ENCODE measurements at regions not wholly inside any gene's neighbourhood (a gene's known extent, or its start where the extent isn't known, plus 50 kb on each side); places are given as distances from the start of the nearest gene placed in this dataset.

DNA sequence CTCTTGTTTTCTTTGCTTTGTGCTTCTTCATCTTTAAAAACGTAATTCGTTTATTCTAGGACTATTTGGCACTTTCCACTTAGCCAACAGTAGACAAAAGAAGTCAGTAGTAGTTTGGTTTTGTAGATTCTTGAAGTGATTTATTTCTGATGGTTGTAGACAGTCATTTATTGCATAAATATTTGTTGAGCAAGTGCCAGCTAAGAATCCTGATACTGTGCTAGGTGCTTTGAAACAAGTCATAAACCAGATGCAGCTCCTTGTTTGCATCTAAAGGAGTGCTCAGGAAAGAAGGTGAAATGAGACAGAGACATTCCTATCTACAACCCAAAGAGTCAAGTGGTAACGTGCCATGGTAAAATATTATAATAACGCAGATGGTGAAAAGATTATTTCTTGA lies 469.1 kb downstream of the GJA1 start:
- no peaks in the 10 kb centered on the region for H3K9me3 ChIP-seq (ENCODE audit: control insufficient read depth in 4 of 4, low read length in 3 of 4)
- H3K4me1 ChIP-seq (ENCODE audit: control insufficient read depth in 4 of 4, insufficient read depth in 4 of 4, low read length in 3 of 4): no peaks in the 10 kb centered on the region
- H3K27me3 ChIP-seq (ENCODE audit: control insufficient read depth in 4 of 4, insufficient read depth in 4 of 4, low read length in 3 of 4): no peaks in the 10 kb centered on the region
- 55% methylated on average over 4 of the region's 4 CpGs for WGBS
- no peak for DNase-seq (ENCODE audit: low spot score)
- no peak for TF ChIP-seq RAD21 (IDR thresholded peaks at IDR 0.05)
- no peak overlapping the region for H3K9ac ChIP-seq (ENCODE audit: low read depth in 1 of 2, low read length in 2 of 2)
- H3K27ac ChIP-seq (ENCODE audit: low read depth in 1 of 2, low read length in 2 of 2): no peak overlapping the region
- no peaks in the 10 kb centered on the region for H3K36me3 ChIP-seq (ENCODE audit: control insufficient read depth in 4 of 4, insufficient read depth in 3 of 4, low read depth in 1 of 4, low read length in 3 of 4)
- H3K4me3 ChIP-seq (ENCODE audit: low read depth in 1 of 3, low read length in 3 of 3): no peak overlapping the region

DNA sequence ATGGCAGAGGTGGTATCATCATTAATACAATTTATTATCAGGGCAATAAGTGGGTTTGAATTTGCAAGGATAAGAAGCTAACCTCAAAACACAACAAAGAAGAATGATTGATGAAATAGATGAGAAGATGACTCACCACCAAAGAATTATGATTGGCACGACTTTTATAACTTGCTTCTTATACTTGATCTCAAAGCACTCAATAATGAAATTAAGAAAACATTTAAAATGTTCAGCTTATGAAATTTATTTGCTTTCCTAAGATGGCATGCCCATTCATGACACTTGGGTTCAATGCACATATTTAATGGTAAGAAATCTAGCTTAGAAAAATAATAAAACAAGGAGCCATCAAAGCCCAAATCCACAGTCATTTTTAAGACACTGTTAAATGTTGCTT lies 477.5 kb downstream of the GJA1 start:
- no peak overlapping the region for H3K9ac ChIP-seq (ENCODE audit: low read depth in 1 of 2, low read length in 2 of 2)
- no peak overlapping the region for H3K27ac ChIP-seq (ENCODE audit: low read depth in 1 of 2, low read length in 2 of 2)
- no peak for DNase-seq (ENCODE audit: low spot score)
- WGBS: 70% methylated on average over 1 of the region's 1 CpG
- no peaks in the 10 kb centered on the region for H3K36me3 ChIP-seq (ENCODE audit: control insufficient read depth in 4 of 4, insufficient read depth in 3 of 4, low read depth in 1 of 4, low read length in 3 of 4)
- H3K4me3 ChIP-seq (ENCODE audit: low read depth in 1 of 3, low read length in 3 of 3): no peak overlapping the region
- no peaks in the 10 kb centered on the region for H3K27me3 ChIP-seq (ENCODE audit: control insufficient read depth in 4 of 4, insufficient read depth in 4 of 4, low read length in 3 of 4)
- no peaks in the 10 kb centered on the region for H3K9me3 ChIP-seq (ENCODE audit: control insufficient read depth in 4 of 4, low read length in 3 of 4)
- H3K4me1 ChIP-seq (ENCODE audit: control insufficient read depth in 4 of 4, insufficient read depth in 4 of 4, low read length in 3 of 4): no peaks in the 10 kb centered on the region
- TF ChIP-seq TAF1 (conservative IDR thresholded peaks at IDR 0.05) (no peak), HNF4A (conservative IDR thresholded peaks at IDR 0.05) (no peak), RXRA (IDR thresholded peaks at IDR 0.05) (no peak), FOXA2 (IDR thresholded peaks at IDR 0.05) (no peak), GABPA (IDR thresholded peaks at IDR 0.05 in 1 of 2, conservative IDR thresholded peaks at IDR 0.05 in 1 of 2) (no peak), RAD21 (IDR thresholded peaks at IDR 0.05) (no peak), NR2F2 (IDR thresholded peaks at IDR 0.05) (no peak)
- TF ChIP-seq, protein P1, sequence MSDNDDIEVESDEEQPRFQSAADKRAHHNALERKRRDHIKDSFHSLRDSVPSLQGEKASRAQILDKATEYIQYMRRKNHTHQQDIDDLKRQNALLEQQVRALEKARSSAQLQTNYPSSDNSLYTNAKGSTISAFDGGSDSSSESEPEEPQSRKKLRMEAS (IDR thresholded peaks at IDR 0.05): no peak
- TF ChIP-seq, protein P2, sequence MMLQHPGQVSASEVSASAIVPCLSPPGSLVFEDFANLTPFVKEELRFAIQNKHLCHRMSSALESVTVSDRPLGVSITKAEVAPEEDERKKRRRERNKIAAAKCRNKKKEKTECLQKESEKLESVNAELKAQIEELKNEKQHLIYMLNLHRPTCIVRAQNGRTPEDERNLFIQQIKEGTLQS (IDR thresholded peaks at IDR 0.05): no peak

DNA sequence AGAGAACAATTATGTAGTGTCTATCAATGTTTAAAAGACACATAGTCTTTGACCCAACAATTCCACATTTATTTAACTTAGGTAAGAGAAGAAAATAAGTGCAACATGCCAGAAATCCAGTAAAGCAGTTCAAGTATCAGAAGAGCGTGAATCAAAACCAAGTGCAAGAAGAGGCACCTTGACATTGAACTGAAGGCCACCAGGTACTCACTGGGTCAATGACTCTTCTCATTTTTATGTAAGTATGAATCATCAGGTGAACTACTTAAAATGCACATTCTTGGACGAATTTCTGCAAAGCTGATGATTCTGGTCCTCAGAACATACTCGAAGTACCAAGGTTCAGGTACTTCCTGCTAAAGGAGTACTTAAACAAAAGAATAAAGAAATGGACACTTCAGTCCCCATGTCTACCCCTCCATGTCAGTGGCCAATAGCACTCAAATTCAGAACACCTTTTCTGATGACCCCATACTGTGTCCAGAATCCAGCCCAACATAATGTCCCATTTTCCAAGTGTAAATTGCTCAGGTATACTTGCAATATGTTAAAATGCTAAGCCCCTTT lies 481.9 kb downstream of the GJA1 start:
- H3K27me3 ChIP-seq (ENCODE audit: control insufficient read depth in 4 of 4, insufficient read depth in 4 of 4, low read length in 3 of 4): peaks cover 0 to 6% (median 0%) of the 10 kb centered on the region in 4 donors
- TF ChIP-seq, protein P3, sequence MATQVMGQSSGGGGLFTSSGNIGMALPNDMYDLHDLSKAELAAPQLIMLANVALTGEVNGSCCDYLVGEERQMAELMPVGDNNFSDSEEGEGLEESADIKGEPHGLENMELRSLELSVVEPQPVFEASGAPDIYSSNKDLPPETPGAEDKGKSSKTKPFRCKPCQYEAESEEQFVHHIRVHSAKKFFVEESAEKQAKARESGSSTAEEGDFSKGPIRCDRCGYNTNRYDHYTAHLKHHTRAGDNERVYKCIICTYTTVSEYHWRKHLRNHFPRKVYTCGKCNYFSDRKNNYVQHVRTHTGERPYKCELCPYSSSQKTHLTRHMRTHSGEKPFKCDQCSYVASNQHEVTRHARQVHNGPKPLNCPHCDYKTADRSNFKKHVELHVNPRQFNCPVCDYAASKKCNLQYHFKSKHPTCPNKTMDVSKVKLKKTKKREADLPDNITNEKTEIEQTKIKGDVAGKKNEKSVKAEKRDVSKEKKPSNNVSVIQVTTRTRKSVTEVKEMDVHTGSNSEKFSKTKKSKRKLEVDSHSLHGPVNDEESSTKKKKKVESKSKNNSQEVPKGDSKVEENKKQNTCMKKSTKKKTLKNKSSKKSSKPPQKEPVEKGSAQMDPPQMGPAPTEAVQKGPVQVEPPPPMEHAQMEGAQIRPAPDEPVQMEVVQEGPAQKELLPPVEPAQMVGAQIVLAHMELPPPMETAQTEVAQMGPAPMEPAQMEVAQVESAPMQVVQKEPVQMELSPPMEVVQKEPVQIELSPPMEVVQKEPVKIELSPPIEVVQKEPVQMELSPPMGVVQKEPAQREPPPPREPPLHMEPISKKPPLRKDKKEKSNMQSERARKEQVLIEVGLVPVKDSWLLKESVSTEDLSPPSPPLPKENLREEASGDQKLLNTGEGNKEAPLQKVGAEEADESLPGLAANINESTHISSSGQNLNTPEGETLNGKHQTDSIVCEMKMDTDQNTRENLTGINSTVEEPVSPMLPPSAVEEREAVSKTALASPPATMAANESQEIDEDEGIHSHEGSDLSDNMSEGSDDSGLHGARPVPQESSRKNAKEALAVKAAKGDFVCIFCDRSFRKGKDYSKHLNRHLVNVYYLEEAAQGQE (IDR thresholded peaks at IDR 0.05): no peak
- TF ChIP-seq RAD21 (IDR thresholded peaks at IDR 0.05): no peak
- no peak for TF ChIP-seq FOXA1 (IDR thresholded peaks at IDR 0.05)
- TF ChIP-seq, protein P4, sequence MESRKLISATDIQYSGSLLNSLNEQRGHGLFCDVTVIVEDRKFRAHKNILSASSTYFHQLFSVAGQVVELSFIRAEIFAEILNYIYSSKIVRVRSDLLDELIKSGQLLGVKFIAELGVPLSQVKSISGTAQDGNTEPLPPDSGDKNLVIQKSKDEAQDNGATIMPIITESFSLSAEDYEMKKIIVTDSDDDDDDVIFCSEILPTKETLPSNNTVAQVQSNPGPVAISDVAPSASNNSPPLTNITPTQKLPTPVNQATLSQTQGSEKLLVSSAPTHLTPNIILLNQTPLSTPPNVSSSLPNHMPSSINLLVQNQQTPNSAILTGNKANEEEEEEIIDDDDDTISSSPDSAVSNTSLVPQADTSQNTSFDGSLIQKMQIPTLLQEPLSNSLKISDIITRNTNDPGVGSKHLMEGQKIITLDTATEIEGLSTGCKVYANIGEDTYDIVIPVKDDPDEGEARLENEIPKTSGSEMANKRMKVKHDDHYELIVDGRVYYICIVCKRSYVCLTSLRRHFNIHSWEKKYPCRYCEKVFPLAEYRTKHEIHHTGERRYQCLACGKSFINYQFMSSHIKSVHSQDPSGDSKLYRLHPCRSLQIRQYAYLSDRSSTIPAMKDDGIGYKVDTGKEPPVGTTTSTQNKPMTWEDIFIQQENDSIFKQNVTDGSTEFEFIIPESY (IDR thresholded peaks at IDR 0.05): no peak
- TF ChIP-seq, protein P5, sequence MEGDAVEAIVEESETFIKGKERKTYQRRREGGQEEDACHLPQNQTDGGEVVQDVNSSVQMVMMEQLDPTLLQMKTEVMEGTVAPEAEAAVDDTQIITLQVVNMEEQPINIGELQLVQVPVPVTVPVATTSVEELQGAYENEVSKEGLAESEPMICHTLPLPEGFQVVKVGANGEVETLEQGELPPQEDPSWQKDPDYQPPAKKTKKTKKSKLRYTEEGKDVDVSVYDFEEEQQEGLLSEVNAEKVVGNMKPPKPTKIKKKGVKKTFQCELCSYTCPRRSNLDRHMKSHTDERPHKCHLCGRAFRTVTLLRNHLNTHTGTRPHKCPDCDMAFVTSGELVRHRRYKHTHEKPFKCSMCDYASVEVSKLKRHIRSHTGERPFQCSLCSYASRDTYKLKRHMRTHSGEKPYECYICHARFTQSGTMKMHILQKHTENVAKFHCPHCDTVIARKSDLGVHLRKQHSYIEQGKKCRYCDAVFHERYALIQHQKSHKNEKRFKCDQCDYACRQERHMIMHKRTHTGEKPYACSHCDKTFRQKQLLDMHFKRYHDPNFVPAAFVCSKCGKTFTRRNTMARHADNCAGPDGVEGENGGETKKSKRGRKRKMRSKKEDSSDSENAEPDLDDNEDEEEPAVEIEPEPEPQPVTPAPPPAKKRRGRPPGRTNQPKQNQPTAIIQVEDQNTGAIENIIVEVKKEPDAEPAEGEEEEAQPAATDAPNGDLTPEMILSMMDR (IDR thresholded peaks at IDR 0.05; ENCODE audit: low read depth, low read length, missing input control): no peak
- TF ChIP-seq HNF4A (conservative IDR thresholded peaks at IDR 0.05): no peak
- TF ChIP-seq, protein P2 (IDR thresholded peaks at IDR 0.05): no peak
- TF ChIP-seq HNF4G (IDR thresholded peaks at IDR 0.05): no peak
- no peak for TF ChIP-seq GABPA (IDR thresholded peaks at IDR 0.05 in 1 of 2, conservative IDR thresholded peaks at IDR 0.05 in 1 of 2)
- no peak for TF ChIP-seq YY1 (IDR thresholded peaks at IDR 0.05)
- TF ChIP-seq, protein P1 (IDR thresholded peaks at IDR 0.05): no peak
- no peak for TF ChIP-seq RXRA (IDR thresholded peaks at IDR 0.05)
- TF ChIP-seq TAF1 (conservative IDR thresholded peaks at IDR 0.05): no peak
- no peak for TF ChIP-seq SP1 (IDR thresholded peaks at IDR 0.05)
- TF ChIP-seq NR2F2 (IDR thresholded peaks at IDR 0.05): no peak
- no peak for TF ChIP-seq FOXA2 (IDR thresholded peaks at IDR 0.05)
- TF ChIP-seq JUND (IDR thresholded peaks at IDR 0.05): no peak
- no peak for TF ChIP-seq EGR1 (IDR thresholded peaks at IDR 0.05; ENCODE audit: low read depth in 2 of 2)
- 64% methylated on average over 3 of the region's 3 CpGs for WGBS
- no peaks in the 10 kb centered on the region for H3K9me3 ChIP-seq (ENCODE audit: control insufficient read depth in 4 of 4, low read length in 3 of 4)
- H3K27ac ChIP-seq (ENCODE audit: low read depth in 1 of 2, low read length in 2 of 2): no peak overlapping the region
- no peaks in the 10 kb centered on the region for H3K36me3 ChIP-seq (ENCODE audit: control insufficient read depth in 4 of 4, insufficient read depth in 3 of 4, low read depth in 1 of 4, low read length in 3 of 4)
- no peaks in the 10 kb centered on the region for H3K4me1 ChIP-seq (ENCODE audit: control insufficient read depth in 4 of 4, insufficient read depth in 4 of 4, low read length in 3 of 4)
- no peak overlapping the region for H3K4me3 ChIP-seq (ENCODE audit: low read depth in 1 of 3, low read length in 3 of 3)
- DNase-seq (ENCODE audit: low spot score): no peak
- no peak overlapping the region for H3K9ac ChIP-seq (ENCODE audit: low read depth in 1 of 2, low read length in 2 of 2)

Data from liver (tissue), 8 donors.